ENCODE measurements at regions not wholly inside any gene's neighbourhood (a gene's known extent, or its start where the extent isn't known, plus 50 kb on each side); places are given as distances from the start of the nearest gene placed in this dataset.

DNA sequence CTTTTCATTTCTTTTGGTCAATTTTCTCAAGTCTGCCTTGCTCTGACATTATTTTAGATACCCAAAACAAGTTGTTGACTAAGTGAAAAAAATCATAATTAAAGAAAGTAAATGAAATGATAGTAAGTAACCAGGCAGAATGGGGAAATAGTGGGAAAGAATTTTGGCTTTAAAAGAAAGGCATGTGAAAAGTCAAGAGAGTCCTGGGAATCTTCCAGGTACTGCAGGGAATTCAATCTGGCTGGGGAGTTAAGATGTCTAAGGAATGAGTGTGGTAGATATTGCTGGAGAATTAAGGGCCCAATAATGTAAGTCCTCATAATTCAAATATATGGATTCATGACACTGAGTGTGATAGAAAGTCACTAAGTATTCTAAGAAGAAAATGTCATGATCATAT is 123.1 kb upstream of the PAPPA start:
- ATAC-seq (replicated peaks in 1 of 4) = no peak
- Mint-ChIP-seq H3K4me3 (no peak overlapping the region), H3K4me1 (no peaks in the 10 kb centered on the region), H3K9me3 (peaks cover 11 to 33% (median 25%) of the 10 kb centered on the region in 3 donors), H3K36me3 (no peaks in the 10 kb centered on the region), H3K27ac (no peak overlapping the region), H3K27me3 (no peaks in the 10 kb centered on the region)
- Histone ChIP-seq H3K4me3 (ENCODE audit: control insufficient read depth in 1 of 2, extremely low read depth in 1 of 2, low read length in 1 of 2) (no peak overlapping the region), H3K9me3 (no peaks in the 10 kb centered on the region), H3K4me1 (ENCODE audit: control insufficient read depth in 1 of 2, extremely low read depth in 1 of 2, insufficient read depth in 2 of 2, low read length in 2 of 2) (no peaks in the 10 kb centered on the region), H3K27ac (ENCODE audit: low read length) (no peak overlapping the region), H3K27me3 (replicated peaks in 1 of 2; ENCODE audit: control insufficient read depth in 2 of 2, extremely low read depth in 1 of 2, insufficient read depth in 2 of 2, low read length in 1 of 2) (no peaks in the 10 kb centered on the region), H3K36me3 (ENCODE audit: control insufficient read depth in 2 of 2, extremely low read depth in 1 of 2, insufficient read depth in 1 of 2, low read length in 1 of 2) (no peaks in the 10 kb centered on the region)
- DNase-seq = no peak
- CTCF ChIA-PET = no interaction called here
- POLR2A ChIA-PET = no interaction called here

DNA sequence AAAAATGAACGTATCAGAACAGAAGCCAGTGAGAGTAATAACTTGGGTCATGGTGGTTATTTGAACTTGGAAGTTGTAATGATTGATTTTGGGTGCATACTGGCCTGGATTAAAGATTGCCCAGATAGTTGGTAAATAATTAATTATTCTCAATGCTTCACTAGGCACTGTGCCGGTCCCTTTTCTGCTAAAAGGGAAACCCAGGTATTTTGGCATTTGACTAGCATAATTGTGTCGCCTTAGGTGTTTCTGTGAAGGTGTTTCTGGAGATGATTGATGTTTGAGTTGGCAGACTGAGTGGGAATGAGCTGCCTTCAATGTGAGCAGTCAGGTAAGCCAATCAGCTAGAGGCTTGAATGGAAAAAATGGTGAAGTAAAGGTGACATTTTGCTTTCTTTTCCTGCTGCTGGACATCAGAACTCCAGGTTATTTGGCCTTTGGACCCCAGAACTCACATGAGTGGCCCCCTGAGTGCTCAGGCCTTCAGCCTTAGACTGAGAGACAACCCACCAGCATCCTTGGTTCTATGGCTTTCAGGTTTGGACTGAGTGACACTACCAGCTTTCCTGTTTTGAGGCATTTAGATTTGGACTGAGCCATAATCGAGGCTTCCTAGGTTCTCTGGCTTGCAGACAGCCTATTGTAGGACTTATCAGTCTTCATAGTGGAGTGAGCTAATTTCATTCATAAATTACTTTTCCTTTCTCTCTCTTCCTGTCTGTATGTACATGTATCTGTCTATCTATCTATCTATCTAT is 120.7 kb upstream of the PAPPA start:
- Histone ChIP-seq H3K36me3 (ENCODE audit: control insufficient read depth in 2 of 2, extremely low read depth in 1 of 2, insufficient read depth in 1 of 2, low read length in 1 of 2) (no peaks in the 10 kb centered on the region), H3K27ac (ENCODE audit: low read length) (no peak overlapping the region), H3K27me3 (replicated peaks in 1 of 2; ENCODE audit: control insufficient read depth in 2 of 2, extremely low read depth in 1 of 2, insufficient read depth in 2 of 2, low read length in 1 of 2) (no peaks in the 10 kb centered on the region), H3K9me3 (no peaks in the 10 kb centered on the region), H3K4me3 (ENCODE audit: control insufficient read depth in 1 of 2, extremely low read depth in 1 of 2, low read length in 1 of 2) (no peak overlapping the region), H3K4me1 (ENCODE audit: control insufficient read depth in 1 of 2, extremely low read depth in 1 of 2, insufficient read depth in 2 of 2, low read length in 2 of 2) (no peaks in the 10 kb centered on the region)
- Mint-ChIP-seq H3K4me1 (no peaks in the 10 kb centered on the region), H3K9me3 (peaks cover 11 to 31% (median 25%) of the 10 kb centered on the region in 3 donors), H3K27ac (no peak overlapping the region), H3K36me3 (no peaks in the 10 kb centered on the region), H3K27me3 (no peaks in the 10 kb centered on the region), H3K4me3 (no peak overlapping the region)
- WGBS (ENCODE audit: insufficient coverage) = 71% methylated on average over 1 of the region's 4 CpGs
- POLR2A ChIA-PET = interaction anchor here in 1 of 2 donors (0.6 kb wide), 1 partner anchor 15 kb away, joined by 5 read pairs; no protein-coding TSS in a partner anchor
- CTCF ChIA-PET = no interaction called here
- no peak for DNase-seq
- no peak for ATAC-seq (replicated peaks in 1 of 4)

DNA sequence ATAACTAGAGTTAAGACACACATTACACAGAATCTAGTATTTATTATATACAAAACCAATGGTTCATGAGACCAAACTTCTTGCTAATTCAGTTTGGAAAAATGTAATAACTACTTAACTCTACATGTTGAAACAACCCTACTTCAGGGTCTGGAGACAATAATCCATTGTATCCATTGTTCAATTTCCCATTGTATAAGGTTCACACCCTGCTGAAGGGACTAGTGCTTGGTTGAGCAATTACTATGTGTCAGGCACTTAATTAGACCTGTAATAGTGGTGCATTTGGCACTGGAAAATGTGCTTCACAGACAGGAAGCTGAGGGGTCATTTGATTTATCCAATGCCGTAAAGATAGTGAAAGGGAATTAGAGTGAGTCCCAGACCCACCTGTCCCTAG is 114.3 kb upstream of the PAPPA start:
- no peaks in the 10 kb centered on the region for H3K9me3 ChIP-seq
- no peaks in the 10 kb centered on the region for H3K36me3 ChIP-seq (ENCODE audit: control insufficient read depth in 2 of 2, extremely low read depth in 1 of 2, insufficient read depth in 1 of 2, low read length in 1 of 2)
- Mint-ChIP-seq H3K9me3 (peaks cover 3 to 9% (median 5%) of the 10 kb centered on the region in 3 donors), H3K27me3 (no peaks in the 10 kb centered on the region), H3K4me3 (no peak overlapping the region), H3K27ac (no peak overlapping the region), H3K36me3 (no peaks in the 10 kb centered on the region), H3K4me1 (no peaks in the 10 kb centered on the region)
- no CpG with 5 or more reads among the region's 1 CpG for WGBS (ENCODE audit: insufficient coverage)
- H3K27ac ChIP-seq (ENCODE audit: low read length) = no peak overlapping the region
- DNase-seq (no peak), ATAC-seq (replicated peaks in 1 of 4) (no peak)
- CTCF ChIA-PET = no interaction called here
- no peaks in the 10 kb centered on the region for H3K27me3 ChIP-seq (replicated peaks in 1 of 2; ENCODE audit: control insufficient read depth in 2 of 2, extremely low read depth in 1 of 2, insufficient read depth in 2 of 2, low read length in 1 of 2)
- no peaks in the 10 kb centered on the region for H3K4me1 ChIP-seq (ENCODE audit: control insufficient read depth in 1 of 2, extremely low read depth in 1 of 2, insufficient read depth in 2 of 2, low read length in 2 of 2)
- H3K4me3 ChIP-seq (ENCODE audit: control insufficient read depth in 1 of 2, extremely low read depth in 1 of 2, low read length in 1 of 2) = no peak overlapping the region
- POLR2A ChIA-PET = no interaction called here

DNA sequence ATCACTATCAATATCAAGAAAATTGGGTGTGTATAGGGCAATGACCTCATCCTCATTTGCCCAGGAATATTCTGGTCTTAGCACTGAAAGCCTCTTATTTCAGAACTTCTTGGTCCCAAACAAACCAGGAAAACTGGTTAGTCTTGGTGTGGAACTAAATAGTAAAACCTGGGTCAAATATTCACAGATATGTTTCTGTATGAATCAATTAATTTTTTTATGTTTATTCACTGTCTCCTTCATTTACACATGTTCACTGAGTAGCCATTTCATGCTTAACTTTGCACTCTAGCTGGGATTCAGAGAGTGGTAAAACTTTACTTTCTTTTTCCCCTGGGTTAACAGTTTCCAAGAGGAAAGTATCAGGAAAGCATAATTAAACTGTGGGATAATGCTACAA is 113.7 kb upstream of the PAPPA start:
- POLR2A ChIA-PET = no interaction called here
- no peak for ATAC-seq (replicated peaks in 1 of 4)
- no peaks in the 10 kb centered on the region for H3K4me1 Mint-ChIP-seq
- H3K27me3 Mint-ChIP-seq = no peaks in the 10 kb centered on the region
- H3K9me3 Mint-ChIP-seq = peaks cover 3 to 7% (median 4%) of the 10 kb centered on the region in 3 donors
- H3K27ac Mint-ChIP-seq = no peak overlapping the region
- CTCF ChIA-PET = no interaction called here
- Histone ChIP-seq H3K4me3 (ENCODE audit: control insufficient read depth in 1 of 2, extremely low read depth in 1 of 2, low read length in 1 of 2) (no peak overlapping the region), H3K27me3 (replicated peaks in 1 of 2; ENCODE audit: control insufficient read depth in 2 of 2, extremely low read depth in 1 of 2, insufficient read depth in 2 of 2, low read length in 1 of 2) (no peaks in the 10 kb centered on the region), H3K27ac (ENCODE audit: low read length) (no peak overlapping the region), H3K9me3 (no peaks in the 10 kb centered on the region), H3K36me3 (ENCODE audit: control insufficient read depth in 2 of 2, extremely low read depth in 1 of 2, insufficient read depth in 1 of 2, low read length in 1 of 2) (no peaks in the 10 kb centered on the region), H3K4me1 (ENCODE audit: control insufficient read depth in 1 of 2, extremely low read depth in 1 of 2, insufficient read depth in 2 of 2, low read length in 2 of 2) (no peaks in the 10 kb centered on the region)
- no peak for DNase-seq
- no peaks in the 10 kb centered on the region for H3K36me3 Mint-ChIP-seq
- H3K4me3 Mint-ChIP-seq = no peak overlapping the region

DNA sequence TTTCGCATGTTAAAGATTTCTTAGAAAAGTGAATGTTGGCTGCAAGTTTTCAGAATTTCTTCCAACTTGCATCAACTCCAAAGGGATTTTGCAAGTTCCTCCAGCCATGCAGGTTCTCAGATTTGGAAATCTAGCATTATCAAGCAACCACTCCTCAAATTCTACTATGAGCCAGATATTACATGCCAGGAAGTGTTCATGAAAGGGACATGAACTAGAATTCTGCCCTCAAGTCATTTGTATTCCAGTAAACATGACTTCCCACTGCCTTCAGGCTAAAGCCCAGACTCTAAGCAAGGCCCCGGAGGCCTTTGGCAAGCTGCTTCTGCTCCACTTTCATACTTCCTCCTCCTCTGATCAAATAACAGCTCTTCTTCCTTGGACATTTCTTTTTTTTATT is 111.3 kb upstream of the PAPPA start:
- no peak overlapping the region for H3K4me3 ChIP-seq (ENCODE audit: control insufficient read depth in 1 of 2, extremely low read depth in 1 of 2, low read length in 1 of 2)
- H3K36me3 Mint-ChIP-seq = no peaks in the 10 kb centered on the region
- H3K9me3 ChIP-seq = no peaks in the 10 kb centered on the region
- no peak overlapping the region for H3K27ac Mint-ChIP-seq
- ChIA-PET POLR2A (no interaction called here), CTCF (no interaction called here)
- WGBS (ENCODE audit: insufficient coverage) = 100% methylated on average over 1 of the region's 2 CpGs
- H3K27me3 ChIP-seq (replicated peaks in 1 of 2; ENCODE audit: control insufficient read depth in 2 of 2, extremely low read depth in 1 of 2, insufficient read depth in 2 of 2, low read length in 1 of 2) = no peaks in the 10 kb centered on the region
- no peak overlapping the region for H3K27ac ChIP-seq (ENCODE audit: low read length)
- no peaks in the 10 kb centered on the region for H3K4me1 ChIP-seq (ENCODE audit: control insufficient read depth in 1 of 2, extremely low read depth in 1 of 2, insufficient read depth in 2 of 2, low read length in 2 of 2)
- DNase-seq (no peak), ATAC-seq (replicated peaks in 1 of 4) (no peak)
- H3K36me3 ChIP-seq (ENCODE audit: control insufficient read depth in 2 of 2, extremely low read depth in 1 of 2, insufficient read depth in 1 of 2, low read length in 1 of 2) = no peaks in the 10 kb centered on the region
- no peaks in the 10 kb centered on the region for H3K4me1 Mint-ChIP-seq
- no peaks in the 10 kb centered on the region for H3K9me3 Mint-ChIP-seq
- no peak overlapping the region for H3K4me3 Mint-ChIP-seq
- H3K27me3 Mint-ChIP-seq = no peaks in the 10 kb centered on the region

DNA sequence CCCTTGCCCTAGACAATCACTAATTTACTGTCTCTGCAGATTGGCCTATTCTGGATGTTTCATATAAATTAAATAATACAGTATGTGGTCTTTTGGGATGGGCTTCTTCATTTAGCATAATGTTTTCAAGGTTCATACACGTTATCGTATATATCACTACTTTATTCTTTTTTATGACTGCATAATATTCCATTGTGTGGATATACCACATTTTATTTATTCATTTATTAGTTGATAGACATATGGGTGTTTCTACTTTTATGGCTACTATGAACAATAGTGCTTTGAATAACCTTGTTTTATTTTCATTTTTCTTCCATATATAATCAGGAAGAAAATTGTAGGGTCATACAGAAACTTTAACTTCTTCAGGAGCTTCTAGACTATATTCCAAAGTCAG is 108.5 kb upstream of the PAPPA start:
- H3K4me3 Mint-ChIP-seq = no peak overlapping the region
- H3K4me1 ChIP-seq (ENCODE audit: control insufficient read depth in 1 of 2, extremely low read depth in 1 of 2, insufficient read depth in 2 of 2, low read length in 2 of 2) = no peaks in the 10 kb centered on the region
- WGBS (ENCODE audit: insufficient coverage) = no CpG with 5 or more reads among the region's 2 CpGs
- ChIA-PET POLR2A (interaction anchor here in 1 of 2 donors (0.6 kb wide), 1 partner anchor 276 kb away, joined by 3 read pairs; no protein-coding TSS in a partner anchor), CTCF (no interaction called here)
- H3K4me3 ChIP-seq (ENCODE audit: control insufficient read depth in 1 of 2, extremely low read depth in 1 of 2, low read length in 1 of 2) = no peak overlapping the region
- H3K27me3 Mint-ChIP-seq = no peaks in the 10 kb centered on the region
- no peaks in the 10 kb centered on the region for H3K27me3 ChIP-seq (replicated peaks in 1 of 2; ENCODE audit: control insufficient read depth in 2 of 2, extremely low read depth in 1 of 2, insufficient read depth in 2 of 2, low read length in 1 of 2)
- H3K27ac ChIP-seq (ENCODE audit: low read length) = no peak overlapping the region
- H3K4me1 Mint-ChIP-seq = no peaks in the 10 kb centered on the region
- H3K27ac Mint-ChIP-seq = no peak overlapping the region
- ATAC-seq (replicated peaks in 1 of 4) (no peak), DNase-seq (no peak)
- H3K36me3 ChIP-seq (ENCODE audit: control insufficient read depth in 2 of 2, extremely low read depth in 1 of 2, insufficient read depth in 1 of 2, low read length in 1 of 2) = no peaks in the 10 kb centered on the region
- H3K9me3 ChIP-seq = no peaks in the 10 kb centered on the region
- H3K9me3 Mint-ChIP-seq = no peaks in the 10 kb centered on the region
- H3K36me3 Mint-ChIP-seq = no peaks in the 10 kb centered on the region

DNA sequence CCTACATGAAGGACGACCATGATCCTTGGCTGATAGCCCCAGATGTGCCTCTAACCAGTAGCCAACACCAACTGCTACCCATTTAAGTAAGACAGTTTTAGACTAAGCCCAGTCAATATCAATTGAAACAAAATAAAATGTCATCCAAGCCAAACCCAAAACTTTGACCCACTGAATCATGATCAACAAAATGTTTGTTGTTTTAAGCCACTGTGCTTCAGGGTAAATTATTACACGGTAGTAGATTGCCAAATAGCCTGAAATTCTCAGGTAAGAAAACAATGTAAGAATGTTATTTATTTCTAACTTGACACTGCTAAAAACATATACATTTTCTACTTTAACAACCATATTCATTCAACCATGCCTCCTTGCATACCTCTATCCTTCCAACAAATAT is 105.5 kb upstream of the PAPPA start:
- ChIA-PET CTCF (no interaction called here), POLR2A (no interaction called here)
- Mint-ChIP-seq H3K9me3 (peaks cover 0 to 5% (median 0%) of the 10 kb centered on the region in 3 donors), H3K4me1 (no peaks in the 10 kb centered on the region), H3K27ac (no peak overlapping the region), H3K27me3 (no peaks in the 10 kb centered on the region), H3K36me3 (no peaks in the 10 kb centered on the region), H3K4me3 (no peak overlapping the region)
- no peaks in the 10 kb centered on the region for H3K36me3 ChIP-seq (ENCODE audit: control insufficient read depth in 2 of 2, extremely low read depth in 1 of 2, insufficient read depth in 1 of 2, low read length in 1 of 2)
- H3K4me1 ChIP-seq (ENCODE audit: control insufficient read depth in 1 of 2, extremely low read depth in 1 of 2, insufficient read depth in 2 of 2, low read length in 2 of 2) = no peaks in the 10 kb centered on the region
- DNase-seq = no peak
- no peak overlapping the region for H3K27ac ChIP-seq (ENCODE audit: low read length)
- H3K27me3 ChIP-seq (replicated peaks in 1 of 2; ENCODE audit: control insufficient read depth in 2 of 2, extremely low read depth in 1 of 2, insufficient read depth in 2 of 2, low read length in 1 of 2) = no peaks in the 10 kb centered on the region
- no peak for ATAC-seq (replicated peaks in 1 of 4)
- H3K9me3 ChIP-seq = no peaks in the 10 kb centered on the region
- 50% methylated on average over 1 of the region's 2 CpGs for whole genome bisulfite sequencing (ENCODE audit: insufficient coverage)
- H3K4me3 ChIP-seq (ENCODE audit: control insufficient read depth in 1 of 2, extremely low read depth in 1 of 2, low read length in 1 of 2) = no peak overlapping the region

Data from T-cell (primary cell).